Prostate gland (tissue), 2 donors: ENCODE measurements at regions not wholly inside any gene's neighbourhood (a gene's known extent, or its start where the extent isn't known, plus 50 kb on each side); places are given as distances from the start of the nearest gene placed in this dataset.

Experiments
- DNase-seq: peaks from one replicate; pipeline ENCODE4 v3.0.0-alpha.2; 2019; ENCODE audit warnings: low spot score
- H3K27ac ChIP-seq, 2 donors: fragments of 200-600 bp; sonication (generic); 2 replicates each; pipeline ENCODE4 v1.5.1; 2017 to 2019
- H3K27me3 ChIP-seq: fragments of 200-600 bp; sonication (generic); replicated peaks from 2 replicates; pipeline ENCODE4 v1.5.1; 2019; ENCODE audit not compliant: insufficient read depth
- H3K36me3 ChIP-seq, 2 donors: fragments of 200-600 bp; sonication (generic); 1 replicate in 1 of 2; 2 replicates in 1 of 2; pipeline versions ENCODE4 v1.5.1 to v1.8.1; 2017 to 2019
- H3K4me1 ChIP-seq: fragments of 200-600 bp; sonication (generic); replicated peaks from 2 replicates; pipeline ENCODE4 v1.5.1; 2019
- H3K4me3 ChIP-seq, 2 donors: fragments of 200-600 bp; sonication (generic); 2 replicates each; pipeline ENCODE4 v1.5.1; 2017 to 2019
- H3K9me3 ChIP-seq: fragments of 200-600 bp; sonication (generic); 2 replicates; pipeline ENCODE4 v1.5.1; 2017
- POLR2A ChIP-seq: fragments of 450-650 bp; IDR thresholded peaks from one replicate; pipeline ENCODE4 v1.6.1; 2016; ENCODE audit warnings: antibody characterized with exemption, mild to moderate bottlenecking
- POLR2AphosphoS5 ChIP-seq: sonication (generic); formaldehyde crosslinking; IDR thresholded peaks from one replicate; pipeline ENCODE4 v1.6.1; 2017; ENCODE audit warnings: antibody characterized with exemption
- WGBS: methylation state at CpG from one replicate; pipeline ENCODE4 v1.1.5; 2018; 5-methylcytosine and 5-hydroxymethylcytosine counted together
- intact Hi-C: fragments of 100-400 bp; cut with DNase I; formaldehyde crosslinking; loops from one replicate; pipeline ENCODE4 v1.14.2; 2022
- TF ChIP-seq, protein P1 (sequence below), 4 experiments: fragments of 200-600 bp in 2 of 4; fragments of 450-650 bp in 2 of 4; sonication (generic) in 2 of 4; IDR thresholded peaks; 1 replicate in 3 of 4; 2 replicates in 1 of 4; pipeline ENCODE4 v1.5.1; 2016 to 2019; ENCODE audit warnings: antibody characterized with exemption in 4 of 4, mild to moderate bottlenecking in 2 of 4, moderate library complexity in 2 of 4

DNA sequence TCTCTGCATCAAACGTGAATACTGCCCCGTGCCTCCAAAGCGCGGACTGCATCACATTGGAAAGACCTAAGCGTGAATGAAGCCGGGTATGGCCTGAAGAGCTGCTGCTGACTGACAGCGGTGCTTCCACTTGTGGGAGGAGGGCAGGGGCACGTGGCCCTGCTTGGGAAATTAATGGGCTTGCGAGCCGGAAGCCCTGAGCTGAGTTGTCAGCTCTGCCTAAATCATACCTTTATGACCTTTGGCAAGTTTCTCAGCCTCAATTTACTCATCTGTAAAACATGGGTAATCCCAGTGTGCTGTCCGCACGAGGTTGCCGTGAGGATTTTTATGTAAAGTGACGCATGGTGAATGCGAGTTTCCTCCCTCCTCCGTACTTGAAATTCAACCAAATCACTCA, 67.0 kb upstream of the FOXQ1 start:
- Histone ChIP-seq H3K4me3 (no peak overlapping the region), H3K27ac (no peak overlapping the region), H3K36me3 (no peaks in the 10 kb centered on the region), H3K9me3 (no peaks in the 10 kb centered on the region), H3K4me1 (no peaks in the 10 kb centered on the region), H3K27me3 (no peaks in the 10 kb centered on the region)
- intact Hi-C loops = no loop called here
- 69% methylated on average over 16 of the region's 16 CpGs for WGBS
- DNase-seq = no peak
- TF ChIP-seq, protein P1, sequence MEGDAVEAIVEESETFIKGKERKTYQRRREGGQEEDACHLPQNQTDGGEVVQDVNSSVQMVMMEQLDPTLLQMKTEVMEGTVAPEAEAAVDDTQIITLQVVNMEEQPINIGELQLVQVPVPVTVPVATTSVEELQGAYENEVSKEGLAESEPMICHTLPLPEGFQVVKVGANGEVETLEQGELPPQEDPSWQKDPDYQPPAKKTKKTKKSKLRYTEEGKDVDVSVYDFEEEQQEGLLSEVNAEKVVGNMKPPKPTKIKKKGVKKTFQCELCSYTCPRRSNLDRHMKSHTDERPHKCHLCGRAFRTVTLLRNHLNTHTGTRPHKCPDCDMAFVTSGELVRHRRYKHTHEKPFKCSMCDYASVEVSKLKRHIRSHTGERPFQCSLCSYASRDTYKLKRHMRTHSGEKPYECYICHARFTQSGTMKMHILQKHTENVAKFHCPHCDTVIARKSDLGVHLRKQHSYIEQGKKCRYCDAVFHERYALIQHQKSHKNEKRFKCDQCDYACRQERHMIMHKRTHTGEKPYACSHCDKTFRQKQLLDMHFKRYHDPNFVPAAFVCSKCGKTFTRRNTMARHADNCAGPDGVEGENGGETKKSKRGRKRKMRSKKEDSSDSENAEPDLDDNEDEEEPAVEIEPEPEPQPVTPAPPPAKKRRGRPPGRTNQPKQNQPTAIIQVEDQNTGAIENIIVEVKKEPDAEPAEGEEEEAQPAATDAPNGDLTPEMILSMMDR (IDR thresholded peaks at IDR 0.05) = no peak
- TF ChIP-seq POLR2AphosphoS5 (no peak), POLR2A (no peak)

DNA sequence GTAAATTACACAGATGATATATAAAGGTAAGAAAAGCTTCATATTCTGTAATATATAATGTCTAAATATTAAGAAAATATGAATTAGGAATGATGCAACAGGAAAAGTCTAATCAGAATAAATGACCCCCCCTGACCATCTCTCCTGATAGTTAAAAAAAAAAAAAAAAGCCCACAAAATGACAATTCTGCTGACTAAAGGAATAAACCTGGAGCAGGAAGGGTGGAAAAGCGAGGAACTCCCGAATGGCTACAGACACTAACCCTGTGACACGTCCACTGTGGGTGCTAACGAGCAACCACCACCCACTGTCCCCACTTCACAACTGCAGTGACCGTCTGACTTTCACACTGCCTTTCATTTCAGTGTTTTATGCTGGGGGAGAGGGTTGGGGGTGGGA, 67.6 kb upstream of the FOXQ1 start:
- DNase-seq = no peak

DNA sequence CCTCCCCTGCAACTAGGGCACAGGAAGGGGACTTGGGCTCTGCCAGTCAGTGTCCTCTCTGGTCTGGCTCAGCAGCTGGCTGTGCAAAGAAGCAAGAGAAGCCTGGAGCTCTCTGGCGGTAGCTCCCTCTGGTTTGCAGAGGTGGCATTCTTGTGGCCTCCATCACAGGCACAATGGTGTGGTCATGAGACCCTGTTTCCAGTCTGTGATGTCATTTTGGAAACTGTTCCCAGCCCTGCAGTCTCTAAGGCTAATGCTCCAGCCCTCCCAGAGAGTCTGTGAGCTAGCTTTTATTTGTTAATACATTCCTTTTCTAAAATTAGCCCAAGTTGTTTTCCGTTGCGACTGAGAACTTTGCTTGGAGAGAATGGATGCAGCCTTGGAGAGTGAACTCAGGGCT, 69.5 kb upstream of the FOXQ1 start:
- no peaks in the 10 kb centered on the region for H3K4me1 ChIP-seq
- DNase-seq = no peak
- TF ChIP-seq, protein P1 (IDR thresholded peaks at IDR 0.05) = no peak
- TF ChIP-seq POLR2A (no peak), POLR2AphosphoS5 (no peak)
- no peaks in the 10 kb centered on the region for H3K9me3 ChIP-seq
- no peak overlapping the region for H3K27ac ChIP-seq
- H3K36me3 ChIP-seq = no peaks in the 10 kb centered on the region
- WGBS = 72% methylated on average over 3 of the region's 3 CpGs
- no peak overlapping the region for H3K4me3 ChIP-seq
- no peaks in the 10 kb centered on the region for H3K27me3 ChIP-seq
- intact Hi-C loops = no loop called here

More for the DNA sequence above, 67.6 kb upstream of the FOXQ1 start:
- H3K36me3 ChIP-seq = no peaks in the 10 kb centered on the region
- TF ChIP-seq POLR2AphosphoS5 (no peak), POLR2A (no peak)
- TF ChIP-seq, protein P1 (IDR thresholded peaks at IDR 0.05) = no peak
- no peak overlapping the region for H3K27ac ChIP-seq
- no peak overlapping the region for H3K4me3 ChIP-seq
- intact Hi-C loops = no loop called here
- H3K9me3 ChIP-seq = no peaks in the 10 kb centered on the region
- WGBS = 88% methylated on average over 5 of the region's 5 CpGs
- no peaks in the 10 kb centered on the region for H3K27me3 ChIP-seq
- no peaks in the 10 kb centered on the region for H3K4me1 ChIP-seq

DNA sequence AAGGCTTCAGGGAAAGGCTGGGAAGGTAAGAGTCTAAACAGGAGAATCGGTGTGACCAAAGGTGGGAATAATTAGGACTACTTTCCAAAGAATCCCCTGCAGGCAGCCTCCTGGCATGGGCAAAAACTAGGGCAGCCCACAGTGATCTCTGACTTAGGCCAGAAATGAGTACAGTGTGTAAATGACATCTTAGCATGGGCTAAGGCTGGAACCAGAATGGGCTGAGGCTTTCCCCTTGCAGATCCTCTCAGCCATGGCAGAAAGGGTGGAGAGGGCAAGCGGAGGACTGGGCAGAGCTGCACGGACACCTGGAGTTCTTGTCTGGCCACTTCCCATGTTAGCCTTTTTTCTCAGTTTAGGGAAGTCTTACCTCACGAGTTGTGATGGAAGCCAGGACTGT, 69.9 kb upstream of the FOXQ1 start:
- intact Hi-C loops = no loop called here
- WGBS = 91% methylated on average over 4 of the region's 4 CpGs
- no peak for DNase-seq
- TF ChIP-seq POLR2A = no peak
- TF ChIP-seq, protein P1 (IDR thresholded peaks at IDR 0.05) = no peak
- Histone ChIP-seq H3K36me3 (no peaks in the 10 kb centered on the region), H3K4me1 (no peaks in the 10 kb centered on the region), H3K27me3 (no peaks in the 10 kb centered on the region), H3K4me3 (no peak overlapping the region), H3K27ac (no peak overlapping the region), H3K9me3 (no peaks in the 10 kb centered on the region)

DNA sequence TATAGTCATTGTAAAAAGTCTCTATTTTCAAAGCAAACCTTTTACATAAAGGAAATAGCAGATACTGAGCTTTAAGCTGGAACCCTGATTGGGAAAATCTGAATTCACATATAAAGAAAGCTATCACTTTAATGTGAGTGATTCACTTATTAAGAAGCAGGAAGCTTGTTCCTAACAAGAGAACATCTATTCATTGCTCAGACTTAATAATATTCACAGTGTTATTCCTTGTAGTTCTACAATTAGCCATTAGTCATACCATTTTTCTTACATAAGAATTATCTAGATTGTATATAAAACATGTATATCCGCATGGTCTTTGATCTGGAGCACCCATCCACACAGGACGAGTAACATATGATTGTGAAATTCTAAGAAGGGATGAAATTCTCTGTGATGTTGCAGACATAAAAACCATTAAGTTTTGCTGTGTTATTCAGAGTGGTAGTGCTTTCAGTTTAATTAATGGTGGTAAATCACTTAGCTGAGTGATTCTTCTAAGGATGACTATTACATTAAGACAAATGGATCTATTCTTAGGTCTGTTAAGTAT, 71.1 kb upstream of the FOXQ1 start:
- Histone ChIP-seq H3K27me3 (no peaks in the 10 kb centered on the region), H3K27ac (no peak overlapping the region), H3K36me3 (no peaks in the 10 kb centered on the region), H3K9me3 (no peaks in the 10 kb centered on the region), H3K4me1 (no peaks in the 10 kb centered on the region), H3K4me3 (no peak overlapping the region)
- no peak for TF ChIP-seq POLR2AphosphoS5
- WGBS = 83% methylated on average over 2 of the region's 2 CpGs
- DNase-seq = no peak
- intact Hi-C loops = no loop called here
